ENCODE measurements at regions not wholly inside any gene's neighbourhood (a gene's known extent, or its start where the extent isn't known, plus 50 kb on each side); places are given as distances from the start of the nearest gene placed in this dataset.

DNA sequence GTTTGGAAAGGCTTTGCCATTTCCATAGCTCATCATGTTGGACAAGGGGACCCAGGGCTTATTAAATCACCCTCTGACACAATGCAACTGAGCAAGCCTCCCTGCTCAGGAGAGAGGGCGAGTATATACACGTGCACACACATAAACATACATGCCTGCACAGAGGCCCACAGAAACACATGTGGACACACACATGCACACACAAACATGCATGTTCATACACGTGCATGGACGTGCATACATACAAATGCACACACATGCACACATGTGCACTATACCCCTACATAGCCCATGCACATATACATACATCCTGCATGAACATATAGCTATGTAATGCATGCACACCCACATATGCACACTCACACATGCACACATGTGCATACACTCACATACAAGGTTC is 99.5 kb upstream of the ALDH1B1 start:
- TF ChIP-seq ATF1 (CRISPR knock-in tag; IDR thresholded peaks at IDR 0.05) (no peak), FOXP4 (CRISPR knock-in tag; IDR thresholded peaks at IDR 0.05) (no peak), HMGXB4 (CRISPR knock-in tag; IDR thresholded peaks at IDR 0.05) (no peak), NFATC4 (CRISPR knock-in tag; IDR thresholded peaks at IDR 0.05) (no peak), MXD4 (CRISPR knock-in tag; IDR thresholded peaks at IDR 0.05; ENCODE audit: borderline replicate concordance) (no peak), RORB (CRISPR knock-in tag; IDR thresholded peaks at IDR 0.05) (no peak), TEAD1 (CRISPR knock-in tag; IDR thresholded peaks at IDR 0.05) (no peak), ZNF281 (CRISPR knock-in tag; IDR thresholded peaks at IDR 0.05) (no peak), ERG (CRISPR knock-in tag; IDR thresholded peaks at IDR 0.05) (no peak), TEAD4 (CRISPR knock-in tag; IDR thresholded peaks at IDR 0.05) (no peak), EMX1 (CRISPR knock-in tag; IDR thresholded peaks at IDR 0.05) (no peak), SOX15 (CRISPR knock-in tag; IDR thresholded peaks at IDR 0.05) (no peak), ZNF232 (CRISPR knock-in tag; IDR thresholded peaks at IDR 0.05) (no peak), NFYB (CRISPR knock-in tag; conservative IDR thresholded peaks at IDR 0.05; ENCODE audit: low read depth) (no peak), KAT7 (CRISPR knock-in tag; IDR thresholded peaks at IDR 0.05; ENCODE audit: borderline replicate concordance) (no peak), GTF2I (CRISPR knock-in tag; conservative IDR thresholded peaks at IDR 0.05) (no peak), CDX4 (CRISPR knock-in tag; IDR thresholded peaks at IDR 0.05; ENCODE audit: borderline replicate concordance) (no peak)
- TF ChIP-seq, protein P1, sequence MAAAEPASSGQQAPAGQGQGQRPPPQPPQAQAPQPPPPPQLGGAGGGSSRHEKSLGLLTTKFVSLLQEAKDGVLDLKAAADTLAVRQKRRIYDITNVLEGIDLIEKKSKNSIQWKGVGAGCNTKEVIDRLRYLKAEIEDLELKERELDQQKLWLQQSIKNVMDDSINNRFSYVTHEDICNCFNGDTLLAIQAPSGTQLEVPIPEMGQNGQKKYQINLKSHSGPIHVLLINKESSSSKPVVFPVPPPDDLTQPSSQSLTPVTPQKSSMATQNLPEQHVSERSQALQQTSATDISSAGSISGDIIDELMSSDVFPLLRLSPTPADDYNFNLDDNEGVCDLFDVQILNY (CRISPR knock-in tag; IDR thresholded peaks at IDR 0.05) = no peak
- TF ChIP-seq, protein P2, sequence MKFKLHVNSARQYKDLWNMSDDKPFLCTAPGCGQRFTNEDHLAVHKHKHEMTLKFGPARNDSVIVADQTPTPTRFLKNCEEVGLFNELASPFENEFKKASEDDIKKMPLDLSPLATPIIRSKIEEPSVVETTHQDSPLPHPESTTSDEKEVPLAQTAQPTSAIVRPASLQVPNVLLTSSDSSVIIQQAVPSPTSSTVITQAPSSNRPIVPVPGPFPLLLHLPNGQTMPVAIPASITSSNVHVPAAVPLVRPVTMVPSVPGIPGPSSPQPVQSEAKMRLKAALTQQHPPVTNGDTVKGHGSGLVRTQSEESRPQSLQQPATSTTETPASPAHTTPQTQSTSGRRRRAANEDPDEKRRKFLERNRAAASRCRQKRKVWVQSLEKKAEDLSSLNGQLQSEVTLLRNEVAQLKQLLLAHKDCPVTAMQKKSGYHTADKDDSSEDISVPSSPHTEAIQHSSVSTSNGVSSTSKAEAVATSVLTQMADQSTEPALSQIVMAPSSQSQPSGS (CRISPR knock-in tag; IDR thresholded peaks at IDR 0.05; ENCODE audit: borderline replicate concordance, low read depth) = no peak
- Mint-ChIP-seq H3K4me1 (peaks cover 9% of the 10 kb centered on the region), H3K27ac (no peak overlapping the region), H3K27me3 (ENCODE audit: low read depth) (peaks cover 9% of the 10 kb centered on the region), H3K36me3 (no peaks in the 10 kb centered on the region), H3K9me3 (no peaks in the 10 kb centered on the region), H3K4me3 (no peak overlapping the region)
- ChIA-PET POLR2A (no interaction called here), CTCF (no interaction called here)
- no peak for DNase-seq (ENCODE audit: low spot score)
- no peak for ATAC-seq

Data from WTC11 (cell line).